GM12878 (cell line): ENCODE measurements at regions not wholly inside any gene's neighbourhood (a gene's known extent, or its start where the extent isn't known, plus 50 kb on each side); places are given as distances from the start of the nearest gene placed in this dataset.

Experiments
- POU2F2 ChIP-seq: IDR thresholded peaks from 3 replicates; pipeline ENCODE4 v1.6.1; 2011; ENCODE audit warnings: low read depth, mild to moderate bottlenecking, low read length, borderline replicate concordance
- TF ChIP-seq, protein P1 (sequence below): IDR thresholded peaks from 2 replicates; pipeline ENCODE4 v1.6.1; 2012; ENCODE audit warnings: low read depth, low read length, improper control_type of control experiment
- TF ChIP-seq, protein P2 (sequence below): IDR thresholded peaks from 2 replicates; pipeline ENCODE4 v1.6.1; 2012; ENCODE audit warnings: low read length, inconsistent platforms
- TF ChIP-seq, protein P3 (sequence below), 3 experiments: IDR thresholded peaks in 2 of 3; conservative IDR thresholded peaks in 1 of 3; 2 replicates each; pipeline ENCODE4 v1.5.1; 2011; ENCODE audit warnings: low read depth in 3 of 3, low read length in 3 of 3, mild to moderate bottlenecking in 3 of 3, control low read depth in 2 of 3, moderate library complexity in 2 of 3, inconsistent platforms in 1 of 3, mixed read lengths in 1 of 3; ENCODE audit not compliant: control insufficient read depth in 2 of 3, insufficient read depth in 1 of 3; ENCODE audit errors: extremely low read depth in 1 of 3

DNA sequence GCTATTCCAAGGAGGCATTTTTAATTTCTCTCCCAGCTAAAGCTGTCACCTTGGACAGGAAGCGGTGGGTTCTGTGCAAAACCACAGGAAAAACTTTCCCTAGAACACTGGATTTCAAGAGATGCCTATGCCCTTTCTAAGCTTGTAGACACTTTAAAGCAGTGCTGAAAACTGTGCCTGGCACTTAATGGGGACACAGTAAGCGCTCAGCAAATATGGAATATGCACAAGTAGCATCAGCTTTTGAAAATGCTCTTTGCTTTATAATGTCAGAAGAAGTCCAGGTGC lies 50.9 kb upstream of the TARBP1 start:
- TF ChIP-seq, protein P1, sequence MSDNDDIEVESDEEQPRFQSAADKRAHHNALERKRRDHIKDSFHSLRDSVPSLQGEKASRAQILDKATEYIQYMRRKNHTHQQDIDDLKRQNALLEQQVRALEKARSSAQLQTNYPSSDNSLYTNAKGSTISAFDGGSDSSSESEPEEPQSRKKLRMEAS = no peak
- TF ChIP-seq, protein P2, sequence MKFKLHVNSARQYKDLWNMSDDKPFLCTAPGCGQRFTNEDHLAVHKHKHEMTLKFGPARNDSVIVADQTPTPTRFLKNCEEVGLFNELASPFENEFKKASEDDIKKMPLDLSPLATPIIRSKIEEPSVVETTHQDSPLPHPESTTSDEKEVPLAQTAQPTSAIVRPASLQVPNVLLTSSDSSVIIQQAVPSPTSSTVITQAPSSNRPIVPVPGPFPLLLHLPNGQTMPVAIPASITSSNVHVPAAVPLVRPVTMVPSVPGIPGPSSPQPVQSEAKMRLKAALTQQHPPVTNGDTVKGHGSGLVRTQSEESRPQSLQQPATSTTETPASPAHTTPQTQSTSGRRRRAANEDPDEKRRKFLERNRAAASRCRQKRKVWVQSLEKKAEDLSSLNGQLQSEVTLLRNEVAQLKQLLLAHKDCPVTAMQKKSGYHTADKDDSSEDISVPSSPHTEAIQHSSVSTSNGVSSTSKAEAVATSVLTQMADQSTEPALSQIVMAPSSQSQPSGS = no peak
- no peak for TF ChIP-seq POU2F2
- TF ChIP-seq, protein P3, sequence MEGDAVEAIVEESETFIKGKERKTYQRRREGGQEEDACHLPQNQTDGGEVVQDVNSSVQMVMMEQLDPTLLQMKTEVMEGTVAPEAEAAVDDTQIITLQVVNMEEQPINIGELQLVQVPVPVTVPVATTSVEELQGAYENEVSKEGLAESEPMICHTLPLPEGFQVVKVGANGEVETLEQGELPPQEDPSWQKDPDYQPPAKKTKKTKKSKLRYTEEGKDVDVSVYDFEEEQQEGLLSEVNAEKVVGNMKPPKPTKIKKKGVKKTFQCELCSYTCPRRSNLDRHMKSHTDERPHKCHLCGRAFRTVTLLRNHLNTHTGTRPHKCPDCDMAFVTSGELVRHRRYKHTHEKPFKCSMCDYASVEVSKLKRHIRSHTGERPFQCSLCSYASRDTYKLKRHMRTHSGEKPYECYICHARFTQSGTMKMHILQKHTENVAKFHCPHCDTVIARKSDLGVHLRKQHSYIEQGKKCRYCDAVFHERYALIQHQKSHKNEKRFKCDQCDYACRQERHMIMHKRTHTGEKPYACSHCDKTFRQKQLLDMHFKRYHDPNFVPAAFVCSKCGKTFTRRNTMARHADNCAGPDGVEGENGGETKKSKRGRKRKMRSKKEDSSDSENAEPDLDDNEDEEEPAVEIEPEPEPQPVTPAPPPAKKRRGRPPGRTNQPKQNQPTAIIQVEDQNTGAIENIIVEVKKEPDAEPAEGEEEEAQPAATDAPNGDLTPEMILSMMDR (IDR thresholded peaks at IDR 0.05 in 2 of 3, conservative IDR thresholded peaks at IDR 0.05 in 1 of 3; ENCODE audit: control insufficient read depth in 2 of 3, extremely low read depth in 1 of 3, insufficient read depth in 1 of 3, low read depth in 3 of 3, low read length in 3 of 3) = no peak
